Vagina (tissue), 2 donors: ENCODE measurements at regions not wholly inside any gene's neighbourhood (a gene's known extent, or its start where the extent isn't known, plus 50 kb on each side); places are given as distances from the start of the nearest gene placed in this dataset.

Experiments used
- POLR2A ChIP-seq, 2 donors: fragments of 450-650 bp; IDR thresholded peaks; one replicate each; pipeline ENCODE4 v1.6.1; 2017; ENCODE audit warnings: antibody characterized with exemption in 2 of 2, mild to moderate bottlenecking in 2 of 2, moderate library complexity in 2 of 2
- TF ChIP-seq, protein P1 (sequence below), 3 experiments: fragments of 450-650 bp in 2 of 3; fragments of 200-600 bp in 1 of 3; sonication (generic) in 1 of 3; IDR thresholded peaks; one replicate each; pipeline ENCODE4 v1.5.1; 2017 to 2019; ENCODE audit warnings: antibody characterized with exemption in 3 of 3, mild to moderate bottlenecking in 2 of 3, moderate library complexity in 2 of 3

DNA sequence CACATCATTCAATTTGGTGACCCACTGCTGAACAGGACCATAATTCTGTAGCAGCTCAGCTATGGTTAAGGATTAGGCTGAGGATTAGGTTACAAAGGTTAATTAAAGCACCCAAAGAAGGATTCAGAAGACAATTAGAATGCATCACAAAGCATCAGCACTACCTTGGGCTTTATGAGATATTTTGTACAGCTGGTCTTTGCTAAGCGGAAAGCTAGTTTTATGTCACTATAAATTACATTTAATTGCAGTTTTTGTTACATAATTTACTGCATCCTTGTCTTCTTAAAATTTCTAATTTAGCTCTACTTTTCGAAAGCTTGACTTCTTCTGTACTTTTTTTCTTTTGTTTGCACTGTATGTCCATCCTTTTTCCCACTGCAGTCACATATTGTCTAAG is 711.5 kb downstream of the RPS29 start:
- TF ChIP-seq, protein P1, sequence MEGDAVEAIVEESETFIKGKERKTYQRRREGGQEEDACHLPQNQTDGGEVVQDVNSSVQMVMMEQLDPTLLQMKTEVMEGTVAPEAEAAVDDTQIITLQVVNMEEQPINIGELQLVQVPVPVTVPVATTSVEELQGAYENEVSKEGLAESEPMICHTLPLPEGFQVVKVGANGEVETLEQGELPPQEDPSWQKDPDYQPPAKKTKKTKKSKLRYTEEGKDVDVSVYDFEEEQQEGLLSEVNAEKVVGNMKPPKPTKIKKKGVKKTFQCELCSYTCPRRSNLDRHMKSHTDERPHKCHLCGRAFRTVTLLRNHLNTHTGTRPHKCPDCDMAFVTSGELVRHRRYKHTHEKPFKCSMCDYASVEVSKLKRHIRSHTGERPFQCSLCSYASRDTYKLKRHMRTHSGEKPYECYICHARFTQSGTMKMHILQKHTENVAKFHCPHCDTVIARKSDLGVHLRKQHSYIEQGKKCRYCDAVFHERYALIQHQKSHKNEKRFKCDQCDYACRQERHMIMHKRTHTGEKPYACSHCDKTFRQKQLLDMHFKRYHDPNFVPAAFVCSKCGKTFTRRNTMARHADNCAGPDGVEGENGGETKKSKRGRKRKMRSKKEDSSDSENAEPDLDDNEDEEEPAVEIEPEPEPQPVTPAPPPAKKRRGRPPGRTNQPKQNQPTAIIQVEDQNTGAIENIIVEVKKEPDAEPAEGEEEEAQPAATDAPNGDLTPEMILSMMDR (IDR thresholded peaks at IDR 0.05) = no peak
- no peak for TF ChIP-seq POLR2A (IDR thresholded peaks at IDR 0.05)
